ENCODE measurements at regions not wholly inside any gene's neighbourhood (a gene's known extent, or its start where the extent isn't known, plus 50 kb on each side); places are given as distances from the start of the nearest gene placed in this dataset.

- Histone ChIP-seq H3K36me3 (no peaks in the 10 kb centered on the region), H3K27ac (no peak overlapping the region), H3K27me3 (no peaks in the 10 kb centered on the region), H3K9me3 (no peaks in the 10 kb centered on the region), H3K4me1 (peaks cover 0 to 5% of the 10 kb centered on the region in 2 donors), H3K4me3 (no peak overlapping the region)
- ATAC-seq (peak; percentile 83), DNase-seq (no peak)
- intact Hi-C loops (cut with DNase I) = no loop called here
- TF ChIP-seq CTCF (IDR thresholded peaks at IDR 0.05) = no peak
Measured at GRCh38 chr15:95247071-95247984, 1016.0 kb downstream of the MCTP2 start.

DNA sequence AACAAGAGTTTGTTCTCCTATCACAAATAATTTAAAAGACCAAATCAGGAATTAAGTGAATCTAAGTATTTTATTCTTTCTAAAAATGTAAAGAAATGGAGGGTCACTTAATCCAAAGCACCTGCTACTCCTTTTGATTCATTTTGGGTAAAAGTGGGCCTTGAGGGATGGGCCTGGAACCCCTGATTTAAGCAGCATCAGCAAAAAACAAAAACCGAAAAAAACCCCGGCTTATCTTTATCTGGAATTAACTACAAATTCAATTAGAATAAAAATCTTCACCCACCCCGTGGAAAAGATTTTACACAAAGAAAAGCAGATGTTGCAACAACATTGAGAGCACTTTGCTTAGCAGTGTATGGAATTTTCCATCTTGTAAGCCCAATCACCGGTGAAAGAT is 1018.2 kb downstream of the MCTP2 start:
- Histone ChIP-seq H3K9me3 (no peaks in the 10 kb centered on the region), H3K4me1 (peaks cover 0 to 5% of the 10 kb centered on the region in 2 donors), H3K4me3 (no peak overlapping the region), H3K27me3 (no peaks in the 10 kb centered on the region), H3K27ac (no peak overlapping the region), H3K36me3 (no peaks in the 10 kb centered on the region)
- no peak for TF ChIP-seq CTCF (IDR thresholded peaks at IDR 0.05)
- ATAC-seq (no peak), DNase-seq (no peak)
- intact Hi-C loops (cut with DNase I) = no loop called here

DNA sequence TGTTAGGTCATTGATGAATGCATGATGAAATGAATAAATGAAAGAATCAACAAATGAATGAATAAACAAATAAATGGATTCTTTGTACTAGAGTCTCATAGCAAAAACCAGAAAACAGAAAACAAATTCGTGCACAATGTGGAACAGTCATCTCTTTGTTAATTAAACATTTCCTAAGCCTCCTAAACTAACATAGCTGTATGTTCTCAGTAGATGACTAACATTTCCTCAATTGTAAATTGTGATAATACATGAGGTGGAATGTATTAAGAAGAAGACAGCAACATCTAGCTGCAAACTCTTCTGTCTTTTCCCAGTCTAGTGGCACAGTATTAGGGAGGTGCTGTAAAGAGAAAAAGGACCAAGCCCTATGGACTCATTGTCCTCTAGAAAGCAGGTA is 1021.0 kb downstream of the MCTP2 start:
- TF ChIP-seq CTCF (IDR thresholded peaks at IDR 0.05) = no peak
- H3K4me3 ChIP-seq = no peak overlapping the region
- DNase-seq (no peak), ATAC-seq (no peak)
- no peaks in the 10 kb centered on the region for H3K36me3 ChIP-seq
- no peaks in the 10 kb centered on the region for H3K27me3 ChIP-seq
- H3K27ac ChIP-seq = no peak overlapping the region
- intact Hi-C loops (cut with DNase I) = no loop called here
- H3K9me3 ChIP-seq = no peaks in the 10 kb centered on the region
- H3K4me1 ChIP-seq = no peaks in the 10 kb centered on the region

DNA sequence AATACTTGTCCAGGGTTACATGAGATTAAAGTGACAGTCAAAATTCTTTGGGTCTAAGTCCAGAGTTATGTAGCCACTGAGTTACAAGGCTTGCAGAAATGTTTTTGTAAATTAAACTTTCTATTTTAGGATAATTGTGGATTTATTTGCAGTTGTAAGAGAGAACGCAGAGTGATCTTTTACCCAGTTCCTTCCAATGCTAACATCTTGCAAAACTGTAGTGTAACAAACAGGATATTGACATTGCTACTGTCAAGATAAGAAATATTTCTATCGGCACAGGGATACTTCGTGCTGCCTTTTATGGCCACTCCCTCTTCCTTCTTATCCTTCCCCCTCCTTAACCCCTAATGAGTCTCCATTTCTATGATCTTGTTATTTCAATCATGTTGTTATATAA is 1022.9 kb downstream of the MCTP2 start:
- no peak for TF ChIP-seq CTCF (IDR thresholded peaks at IDR 0.05)
- ATAC-seq = no peak
- no peaks in the 10 kb centered on the region for H3K9me3 ChIP-seq
- H3K4me3 ChIP-seq = no peak overlapping the region
- no peak for DNase-seq
- intact Hi-C loops (cut with DNase I) = no loop called here
- no peak overlapping the region for H3K27ac ChIP-seq
- H3K36me3 ChIP-seq = no peaks in the 10 kb centered on the region
- H3K27me3 ChIP-seq = no peaks in the 10 kb centered on the region
- H3K4me1 ChIP-seq = peaks cover 0 to 4% of the 10 kb centered on the region in 2 donors

DNA sequence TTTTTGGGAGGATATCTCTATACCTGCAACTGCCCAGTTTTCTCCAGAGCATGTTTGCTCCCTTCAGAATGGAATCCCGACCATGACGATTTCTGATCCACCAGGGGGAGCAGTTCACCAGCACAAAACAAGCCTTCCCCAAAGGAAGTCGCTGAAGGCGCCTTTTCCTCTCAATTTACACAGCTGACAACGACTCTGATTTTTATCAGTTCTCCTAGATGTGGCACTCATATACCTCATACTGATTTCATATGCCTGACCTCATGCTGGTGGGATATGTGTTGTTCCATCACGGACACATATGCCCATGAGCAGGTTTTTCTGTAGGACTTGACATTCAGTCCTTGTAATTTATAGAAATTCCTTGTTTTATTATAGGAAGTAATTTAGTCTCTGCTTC is 1028.2 kb downstream of the MCTP2 start:
- peak; percentile 91 for ATAC-seq

More for the DNA sequence above, 1028.2 kb downstream of the MCTP2 start:
- no peaks in the 10 kb centered on the region for H3K27me3 ChIP-seq
- no peak overlapping the region for H3K4me3 ChIP-seq
- TF ChIP-seq CTCF (IDR thresholded peaks at IDR 0.05) = peak; percentile 64 to 69
- H3K4me1 ChIP-seq = peaks cover 0 to 8% of the 10 kb centered on the region in 2 donors
- H3K36me3 ChIP-seq = no peaks in the 10 kb centered on the region
- H3K27ac ChIP-seq = peak overlapping the region; percentile 23 to 34
- peak in 3 of 4 donors; percentile 39 to 88 (median 73) for DNase-seq
- intact Hi-C loops (cut with DNase I) = no loop called here
- H3K9me3 ChIP-seq = no peaks in the 10 kb centered on the region
